CD8-positive, alpha-beta memory T cell (primary cell): ENCODE measurements at regions not wholly inside any gene's neighbourhood (a gene's known extent, or its start where the extent isn't known, plus 50 kb on each side); places are given as distances from the start of the nearest gene placed in this dataset.

Experiments used
- CTCF ChIA-PET: fragments of 350-600 bp; sonication (Branson Sonifier 250); formaldehyde crosslinking; loops from one replicate; lab custom pipeline; 2021; ENCODE audit warnings: antibody characterized with exemption; lab: Charles Lee
- POLR2A ChIA-PET: fragments of 350-600 bp; sonication (Branson Sonifier 250); formaldehyde crosslinking; loops from one replicate; lab custom pipeline; 2021; ENCODE audit warnings: antibody characterized with exemption; lab: Charles Lee
- DNase-seq, 5 donors: peaks; one replicate each; pipeline versions ENCODE4 v3.0.0 to v3.0.0-alpha.2; 2020 to 2022; ENCODE audit warnings: mixed read lengths in 1 of 5
- H3K27ac ChIP-seq: one replicate; pipeline ENCODE4 v1.7.0; 2013; ENCODE audit warnings: low read depth, mild to moderate bottlenecking, low read length, moderate library complexity
- H3K27me3 ChIP-seq: 2 replicates; pipeline ENCODE4 v1.7.0; 2013; ENCODE audit warnings: low read length, mild to moderate bottlenecking; ENCODE audit not compliant: insufficient read depth, poor library complexity, severe bottlenecking
- H3K36me3 ChIP-seq: 2 replicates; pipeline ENCODE4 v1.7.0; 2013; ENCODE audit warnings: mild to moderate bottlenecking, low read length, moderate library complexity; ENCODE audit not compliant: insufficient read depth
- H3K4me1 ChIP-seq: 2 replicates; pipeline ENCODE4 v1.7.0; 2013; ENCODE audit warnings: mild to moderate bottlenecking, low read length, moderate library complexity; ENCODE audit not compliant: insufficient read depth
- H3K4me3 ChIP-seq: 2 replicates; pipeline ENCODE4 v1.7.0; 2013; ENCODE audit warnings: mild to moderate bottlenecking, low read length
- H3K9me3 ChIP-seq: 2 replicates; pipeline ENCODE4 v1.7.0; 2013; ENCODE audit warnings: mild to moderate bottlenecking, low read length
- H3K27ac Mint-ChIP-seq, 8 donors: one replicate each; pipeline ENCODE4 v1.8.0; 2020 to 2021; ENCODE audit warnings: mixed read lengths in 8 of 8, mild to moderate bottlenecking in 6 of 8, inconsistent platforms in 3 of 8, moderate library complexity in 3 of 8
- H3K27me3 Mint-ChIP-seq, 2 donors: one replicate each; pipeline ENCODE4 v1.8.0; 2020 to 2021; ENCODE audit warnings: mixed read lengths in 2 of 2, mild to moderate bottlenecking in 1 of 2, moderate library complexity in 1 of 2
- H3K36me3 Mint-ChIP-seq, 3 donors: one replicate each; pipeline ENCODE4 v1.8.0; 2020 to 2021; ENCODE audit warnings: mixed read lengths in 3 of 3, inconsistent platforms in 1 of 3, mild to moderate bottlenecking in 1 of 3
- H3K4me1 Mint-ChIP-seq, 3 donors: one replicate each; pipeline ENCODE4 v1.8.0; 2020 to 2021; ENCODE audit warnings: mixed read lengths in 3 of 3, inconsistent platforms in 1 of 3, mild to moderate bottlenecking in 1 of 3
- H3K4me3 Mint-ChIP-seq, 7 donors: one replicate each; pipeline ENCODE4 v1.8.0; 2020 to 2021; ENCODE audit warnings: mixed read lengths in 7 of 7, mild to moderate bottlenecking in 6 of 7, moderate library complexity in 4 of 7, inconsistent platforms in 2 of 7
- H3K9me3 Mint-ChIP-seq, 5 donors: one replicate each; pipeline ENCODE4 v1.8.0; 2020 to 2022; ENCODE audit warnings: mixed read lengths in 5 of 5, mild to moderate bottlenecking in 3 of 5, moderate library complexity in 2 of 5, inconsistent platforms in 1 of 5

- no peak for DNase-seq
- H3K4me3 Mint-ChIP-seq: no peak overlapping the region
- H3K9me3 Mint-ChIP-seq: peaks cover 1 to 19% (median 9%) of the 10 kb centered on the region in 5 donors
- ChIA-PET CTCF (no interaction called here), POLR2A (no interaction called here)
- H3K27ac ChIP-seq: no peak overlapping the region
- no peaks in the 10 kb centered on the region for H3K4me1 Mint-ChIP-seq
- no peaks in the 10 kb centered on the region for H3K36me3 ChIP-seq
- H3K36me3 Mint-ChIP-seq: peaks cover 0 to 2% (median 0%) of the 10 kb centered on the region in 3 donors
- no peak overlapping the region for H3K27ac Mint-ChIP-seq
- no peaks in the 10 kb centered on the region for H3K4me1 ChIP-seq
- no peaks in the 10 kb centered on the region for H3K27me3 Mint-ChIP-seq
- no peaks in the 10 kb centered on the region for H3K9me3 ChIP-seq
- H3K4me3 ChIP-seq: no peak overlapping the region
- no peaks in the 10 kb centered on the region for H3K27me3 ChIP-seq
These were observed 507.9 kb downstream of the PRKD1 start for GRCh38 chr14:29419736-29420135.

DNA sequence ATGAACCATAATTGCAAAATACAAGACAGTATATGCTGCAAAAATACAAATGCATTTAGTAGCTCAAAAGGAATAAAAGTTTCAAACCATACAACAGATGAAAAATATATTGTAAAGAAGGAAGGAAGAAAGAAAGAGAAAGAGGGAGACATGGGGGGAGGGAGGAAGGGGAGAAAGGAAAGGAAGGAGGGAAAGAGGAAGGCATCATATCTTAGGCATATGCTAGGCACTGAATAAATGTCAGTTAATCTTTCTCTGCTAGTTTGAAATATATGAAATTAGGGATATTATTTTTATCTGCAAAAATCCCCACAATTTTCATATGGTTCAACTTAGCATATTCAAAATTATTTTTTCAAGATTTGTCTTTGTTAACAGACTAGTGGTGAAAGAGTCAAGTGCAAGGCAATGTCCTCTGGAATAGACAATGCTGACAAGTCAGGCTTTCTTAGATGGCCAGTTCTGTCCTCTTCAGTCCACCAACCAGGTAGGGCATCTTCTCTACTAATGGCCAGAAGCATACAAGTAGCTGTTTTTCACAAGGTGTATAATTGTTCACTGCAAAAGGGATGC lies 506.4 kb downstream of the PRKD1 start:
- H3K9me3 Mint-ChIP-seq: peaks cover 0 to 26% (median 6%) of the 10 kb centered on the region in 5 donors
- ChIA-PET CTCF (no interaction called here), POLR2A (no interaction called here)
- Histone ChIP-seq H3K4me1 (no peaks in the 10 kb centered on the region), H3K27ac (no peak overlapping the region), H3K4me3 (no peak overlapping the region), H3K9me3 (no peaks in the 10 kb centered on the region), H3K27me3 (no peaks in the 10 kb centered on the region), H3K36me3 (no peaks in the 10 kb centered on the region)
- H3K4me1 Mint-ChIP-seq: no peaks in the 10 kb centered on the region
- peaks cover 0 to 2% (median 0%) of the 10 kb centered on the region in 3 donors for H3K36me3 Mint-ChIP-seq
- H3K4me3 Mint-ChIP-seq: no peak overlapping the region
- H3K27ac Mint-ChIP-seq: no peak overlapping the region
- H3K27me3 Mint-ChIP-seq: no peaks in the 10 kb centered on the region
- no peak for DNase-seq

DNA sequence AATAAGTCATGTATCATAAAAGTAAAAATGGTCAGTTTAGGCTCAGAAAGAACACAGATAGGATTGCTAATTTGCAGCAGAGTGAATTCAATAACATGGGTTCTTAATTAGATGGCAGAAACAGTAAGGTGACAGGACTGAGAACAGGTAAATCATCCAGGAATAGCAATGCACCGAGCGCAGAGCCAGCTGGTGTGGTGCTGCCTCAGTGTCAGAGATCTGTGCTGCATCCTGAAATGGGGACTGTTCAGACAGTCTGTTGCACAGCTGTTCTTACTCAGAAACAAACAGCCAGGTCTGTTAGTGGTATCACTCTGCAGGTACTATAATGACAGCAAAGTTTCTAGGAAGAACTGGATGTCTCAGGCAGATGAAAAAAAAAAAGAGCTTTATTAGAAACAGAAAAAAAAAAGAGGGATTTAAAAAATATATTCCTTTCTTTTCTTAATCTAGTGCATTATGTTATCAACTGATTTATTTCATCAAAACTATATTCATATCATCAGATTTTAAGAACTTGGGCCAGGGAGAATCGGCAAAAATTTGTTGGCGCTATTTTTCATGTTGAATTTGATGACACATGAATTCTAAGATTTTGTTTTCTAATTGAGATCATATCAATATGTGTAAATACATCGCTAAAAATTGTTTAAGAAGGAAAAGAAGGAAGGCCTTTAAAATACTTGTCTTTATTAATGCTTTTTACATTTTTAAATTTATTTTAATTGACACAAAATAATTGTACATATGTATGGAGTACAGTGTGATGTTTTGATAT lies 501.8 kb downstream of the PRKD1 start:
- ChIA-PET CTCF (no interaction called here), POLR2A (no interaction called here)
- H3K9me3 ChIP-seq: no peaks in the 10 kb centered on the region
- H3K27ac ChIP-seq: no peak overlapping the region
- no peaks in the 10 kb centered on the region for H3K4me1 ChIP-seq
- no peak overlapping the region for H3K4me3 ChIP-seq
- Mint-ChIP-seq H3K4me1 (no peaks in the 10 kb centered on the region), H3K36me3 (peaks cover 0 to 1% (median 0%) of the 10 kb centered on the region in 3 donors), H3K9me3 (peaks cover 8 to 30% (median 15%) of the 10 kb centered on the region in 5 donors), H3K27ac (no peak overlapping the region), H3K4me3 (no peak overlapping the region), H3K27me3 (no peaks in the 10 kb centered on the region)
- H3K27me3 ChIP-seq: no peaks in the 10 kb centered on the region
- no peak for DNase-seq
- H3K36me3 ChIP-seq: no peaks in the 10 kb centered on the region

GRCh38 chr14:29442696-29443095 lies 485.0 kb downstream of the PRKD1 start:
- H3K4me1 ChIP-seq: no peaks in the 10 kb centered on the region
- H3K36me3 Mint-ChIP-seq: no peaks in the 10 kb centered on the region
- H3K27me3 ChIP-seq: no peaks in the 10 kb centered on the region
- no peaks in the 10 kb centered on the region for H3K27me3 Mint-ChIP-seq
- peaks cover 14 to 32% (median 18%) of the 10 kb centered on the region in 5 donors for H3K9me3 Mint-ChIP-seq
- ChIA-PET POLR2A (no interaction called here), CTCF (no interaction called here)
- no peaks in the 10 kb centered on the region for H3K9me3 ChIP-seq
- H3K27ac Mint-ChIP-seq: no peak overlapping the region
- H3K36me3 ChIP-seq: no peaks in the 10 kb centered on the region
- no peak overlapping the region for H3K27ac ChIP-seq
- DNase-seq: no peak
- H3K4me3 ChIP-seq: no peak overlapping the region
- no peak overlapping the region for H3K4me3 Mint-ChIP-seq
- no peaks in the 10 kb centered on the region for H3K4me1 Mint-ChIP-seq

- Histone ChIP-seq H3K36me3 (no peaks in the 10 kb centered on the region), H3K9me3 (no peaks in the 10 kb centered on the region), H3K27ac (no peak overlapping the region), H3K4me3 (no peak overlapping the region), H3K4me1 (no peaks in the 10 kb centered on the region), H3K27me3 (no peaks in the 10 kb centered on the region)
- Mint-ChIP-seq H3K4me1 (no peaks in the 10 kb centered on the region), H3K9me3 (peaks cover 9 to 26% (median 14%) of the 10 kb centered on the region in 5 donors), H3K27me3 (no peaks in the 10 kb centered on the region), H3K36me3 (no peaks in the 10 kb centered on the region), H3K27ac (no peak overlapping the region), H3K4me3 (no peak overlapping the region)
- ChIA-PET POLR2A (no interaction called here), CTCF (no interaction called here)
- DNase-seq: no peak
These were observed 483.4 kb downstream of the PRKD1 start for GRCh38 chr14:29444216-29444615.

DNA sequence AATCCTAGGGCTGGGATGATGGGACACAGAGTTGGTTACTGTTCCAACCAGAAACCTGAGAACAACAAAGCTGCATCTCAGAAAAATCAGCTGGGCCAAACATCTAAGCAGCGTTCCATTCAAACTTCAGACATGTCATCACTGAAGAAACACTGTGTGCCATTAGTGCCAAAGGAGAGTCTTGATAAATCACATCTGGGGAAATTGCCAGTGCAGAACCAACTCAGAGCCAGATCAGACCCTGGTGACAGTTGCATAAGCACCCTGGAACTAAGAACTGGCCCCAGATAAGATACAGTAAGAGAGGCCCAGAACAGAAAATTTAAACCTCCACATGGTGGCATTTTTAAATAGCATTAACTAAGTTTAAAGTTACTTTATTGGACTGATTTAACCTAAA lies 482.8 kb downstream of the PRKD1 start:
- no peaks in the 10 kb centered on the region for H3K27me3 ChIP-seq
- H3K4me1 Mint-ChIP-seq: no peaks in the 10 kb centered on the region
- ChIA-PET CTCF (no interaction called here), POLR2A (no interaction called here)
- no peak for DNase-seq
- H3K4me3 Mint-ChIP-seq: no peak overlapping the region
- H3K36me3 Mint-ChIP-seq: no peaks in the 10 kb centered on the region
- no peaks in the 10 kb centered on the region for H3K4me1 ChIP-seq
- H3K9me3 ChIP-seq: no peaks in the 10 kb centered on the region
- H3K36me3 ChIP-seq: no peaks in the 10 kb centered on the region
- H3K27ac ChIP-seq: no peak overlapping the region
- H3K27me3 Mint-ChIP-seq: no peaks in the 10 kb centered on the region
- no peak overlapping the region for H3K27ac Mint-ChIP-seq
- peaks cover 6 to 27% (median 14%) of the 10 kb centered on the region in 5 donors for H3K9me3 Mint-ChIP-seq
- H3K4me3 ChIP-seq: no peak overlapping the region

GRCh38 chr14:29446971-29447370 lies 480.7 kb downstream of the PRKD1 start:
- Histone ChIP-seq H3K27me3 (no peaks in the 10 kb centered on the region), H3K9me3 (no peaks in the 10 kb centered on the region), H3K4me3 (no peak overlapping the region), H3K4me1 (no peaks in the 10 kb centered on the region), H3K36me3 (no peaks in the 10 kb centered on the region), H3K27ac (no peak overlapping the region)
- Mint-ChIP-seq H3K4me3 (no peak overlapping the region), H3K4me1 (no peaks in the 10 kb centered on the region), H3K9me3 (peaks cover 6 to 32% (median 18%) of the 10 kb centered on the region in 5 donors), H3K27ac (no peak overlapping the region), H3K36me3 (no peaks in the 10 kb centered on the region), H3K27me3 (peaks cover 0 to 1% of the 10 kb centered on the region in 2 donors)
- no peak for DNase-seq
- ChIA-PET POLR2A (no interaction called here), CTCF (no interaction called here)

DNA sequence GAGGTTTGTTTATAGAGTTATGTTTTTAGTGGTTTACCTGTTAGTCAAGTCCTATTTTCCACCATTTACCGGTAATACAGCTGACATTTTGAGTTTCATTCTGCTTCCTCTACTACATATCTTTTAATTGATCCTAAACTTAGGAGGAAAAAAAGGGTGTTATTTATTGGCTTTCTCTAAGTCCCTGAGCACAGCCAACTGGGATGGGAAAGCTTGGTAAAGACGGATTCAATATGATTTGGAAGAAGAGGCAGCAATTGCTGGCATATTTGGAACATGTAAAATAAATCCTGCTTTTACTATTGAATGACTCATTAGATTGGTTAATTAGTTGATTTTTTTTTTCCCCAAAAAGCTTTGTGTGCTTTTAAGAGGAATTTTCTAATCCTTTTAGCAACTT lies 475.7 kb downstream of the PRKD1 start:
- ChIA-PET CTCF (interaction anchor here (1.3 kb wide), 1 partner anchor 12 kb away, joined by 3 read pairs; no protein-coding TSS in a partner anchor), POLR2A (no interaction called here)
- Histone ChIP-seq H3K27me3 (no peaks in the 10 kb centered on the region), H3K27ac (no peak overlapping the region), H3K36me3 (no peaks in the 10 kb centered on the region), H3K4me1 (no peaks in the 10 kb centered on the region), H3K9me3 (no peaks in the 10 kb centered on the region), H3K4me3 (no peak overlapping the region)
- Mint-ChIP-seq H3K27ac (no peak overlapping the region), H3K9me3 (peaks cover 2 to 17% (median 16%) of the 10 kb centered on the region in 5 donors), H3K4me3 (no peak overlapping the region), H3K36me3 (no peaks in the 10 kb centered on the region), H3K4me1 (no peaks in the 10 kb centered on the region), H3K27me3 (peaks cover 0 to 1% of the 10 kb centered on the region in 2 donors)
- DNase-seq: no peak
